SW 1271 (cell line): ENCODE measurements at regions not wholly inside any gene's neighbourhood (a gene's known extent, or its start where the extent isn't known, plus 50 kb on each side); places are given as distances from the start of the nearest gene placed in this dataset.

Experiments
- DNase-seq, 2 experiments: peaks; one replicate each; lab custom pipeline; 2025; lab: John Stamatoyannopoulos, UW

GRCh38 chr1:23615423-23615822 is 56.1 kb upstream of the ID3 start:
- no peak for DNase-seq

- DNase-seq: no peak
Observed at GRCh38 chr1:23614032-23614660, 54.8 kb upstream of the ID3 start.

GRCh38 chr1:23613191-23614031 is 54.1 kb upstream of the ID3 start:
- no peak for DNase-seq

GRCh38 chr1:23611601-23612327 is 52.5 kb upstream of the ID3 start:
- DNase-seq: no peak

GRCh38 chr1:23610677-23611076 is 51.4 kb upstream of the ID3 start:
- DNase-seq: no peak

- DNase-seq: no peak
Observed at GRCh38 chr1:23609971-23610370, 50.7 kb upstream of the ID3 start.
